ENCODE measurements at regions not wholly inside any gene's neighbourhood (a gene's known extent, or its start where the extent isn't known, plus 50 kb on each side); places are given as distances from the start of the nearest gene placed in this dataset.

DNA sequence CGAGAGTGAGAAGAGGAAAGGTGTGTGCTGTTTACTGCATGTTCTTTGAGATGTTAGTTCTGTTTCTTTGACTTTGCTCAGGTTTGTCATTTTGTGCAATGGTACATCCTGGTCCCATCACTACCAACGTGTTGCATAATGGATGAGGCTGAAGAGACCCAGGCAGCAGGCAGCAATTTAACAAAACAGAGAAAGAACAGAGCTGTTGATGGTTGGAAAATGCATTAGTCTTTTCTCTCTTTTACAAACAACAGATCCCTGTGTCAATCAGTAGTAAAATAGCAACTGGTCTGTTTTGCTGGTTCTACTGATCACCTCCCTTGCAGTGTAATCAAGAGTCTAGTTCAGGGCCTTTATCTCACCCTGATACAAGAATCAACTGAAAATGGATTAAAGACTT, 64.8 kb upstream of the LIMCH1 start:
- TF ChIP-seq RARB (CRISPR knock-in tag; IDR thresholded peaks at IDR 0.05): no peak
- TF ChIP-seq, protein P1, sequence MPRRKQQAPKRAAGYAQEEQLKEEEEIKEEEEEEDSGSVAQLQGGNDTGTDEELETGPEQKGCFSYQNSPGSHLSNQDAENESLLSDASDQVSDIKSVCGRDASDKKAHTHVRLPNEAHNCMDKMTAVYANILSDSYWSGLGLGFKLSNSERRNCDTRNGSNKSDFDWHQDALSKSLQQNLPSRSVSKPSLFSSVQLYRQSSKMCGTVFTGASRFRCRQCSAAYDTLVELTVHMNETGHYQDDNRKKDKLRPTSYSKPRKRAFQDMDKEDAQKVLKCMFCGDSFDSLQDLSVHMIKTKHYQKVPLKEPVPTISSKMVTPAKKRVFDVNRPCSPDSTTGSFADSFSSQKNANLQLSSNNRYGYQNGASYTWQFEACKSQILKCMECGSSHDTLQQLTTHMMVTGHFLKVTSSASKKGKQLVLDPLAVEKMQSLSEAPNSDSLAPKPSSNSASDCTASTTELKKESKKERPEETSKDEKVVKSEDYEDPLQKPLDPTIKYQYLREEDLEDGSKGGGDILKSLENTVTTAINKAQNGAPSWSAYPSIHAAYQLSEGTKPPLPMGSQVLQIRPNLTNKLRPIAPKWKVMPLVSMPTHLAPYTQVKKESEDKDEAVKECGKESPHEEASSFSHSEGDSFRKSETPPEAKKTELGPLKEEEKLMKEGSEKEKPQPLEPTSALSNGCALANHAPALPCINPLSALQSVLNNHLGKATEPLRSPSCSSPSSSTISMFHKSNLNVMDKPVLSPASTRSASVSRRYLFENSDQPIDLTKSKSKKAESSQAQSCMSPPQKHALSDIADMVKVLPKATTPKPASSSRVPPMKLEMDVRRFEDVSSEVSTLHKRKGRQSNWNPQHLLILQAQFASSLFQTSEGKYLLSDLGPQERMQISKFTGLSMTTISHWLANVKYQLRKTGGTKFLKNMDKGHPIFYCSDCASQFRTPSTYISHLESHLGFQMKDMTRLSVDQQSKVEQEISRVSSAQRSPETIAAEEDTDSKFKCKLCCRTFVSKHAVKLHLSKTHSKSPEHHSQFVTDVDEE (CRISPR knock-in tag; IDR thresholded peaks at IDR 0.05): no peak
- no peak for TF ChIP-seq CSDC2 (CRISPR knock-in tag; IDR thresholded peaks at IDR 0.05)
- no peak for TF ChIP-seq OSR1 (CRISPR knock-in tag; IDR thresholded peaks at IDR 0.05)
- TF ChIP-seq TOX (CRISPR knock-in tag; IDR thresholded peaks at IDR 0.05; ENCODE audit: borderline replicate concordance): no peak
- no peak for TF ChIP-seq ZNF70 (CRISPR knock-in tag; IDR thresholded peaks at IDR 0.05)
- no peak for TF ChIP-seq PATZ1 (CRISPR knock-in tag; IDR thresholded peaks at IDR 0.05; ENCODE audit: borderline replicate concordance)
